IMR-90 (cell line): ENCODE measurements at regions not wholly inside any gene's neighbourhood (a gene's known extent, or its start where the extent isn't known, plus 50 kb on each side); places are given as distances from the start of the nearest gene placed in this dataset.

Experiments
- ATAC-seq: fragments of 200-7000 bp; cut with Tn5 transposase; 2 replicates; pipeline ENCODE4 v1.9.1; 2020; ENCODE audit warnings: low read depth, mild to moderate bottlenecking, moderate library complexity
- BruUV-seq: library from RNA; stranded (reverse); fragments of 400-500 nt; replicated peaks from 2 replicates; lab custom pipeline; 2021; lab: Mats Ljungman, UMichigan
- CTCF ChIA-PET: fragments of 300-600 bp; formaldehyde crosslinking; extraction: SDS; loops from one replicate; lab custom pipeline; 2021; ENCODE audit warnings: antibody characterized with exemption; lab: Yijun Ruan, JAX
- POLR2A ChIA-PET: fragments of 300-600 bp; sonication (Branson Sonifier 250); formaldehyde crosslinking; loops from one replicate; lab custom pipeline; 2022; ENCODE audit warnings: antibody characterized with exemption; ENCODE audit not compliant: unreplicated experiment; lab: Charles Lee
- DNase-seq: peaks from one replicate; pipeline ENCODE4 v3.0.0; 2013
- H2AFZ ChIP-seq: replicated peaks from 2 replicates; pipeline ENCODE3; 2013; ENCODE audit warnings: low read length, mild to moderate bottlenecking; ENCODE audit not compliant: poor library complexity
- H2AK5ac ChIP-seq: 2 replicates; pipeline ENCODE4 v1.6.1; 2013; ENCODE audit warnings: low read depth, low read length, inconsistent platforms
- H2AK9ac ChIP-seq: replicated peaks from 2 replicates; pipeline ENCODE3; 2013; ENCODE audit warnings: mild to moderate bottlenecking, low read depth, low read length, moderate library complexity; ENCODE audit not compliant: poor library complexity
- H2BK120ac ChIP-seq: 2 replicates; pipeline ENCODE4 v1.6.1; 2013; ENCODE audit warnings: low read depth, low read length, inconsistent platforms
- H2BK15ac ChIP-seq: 3 replicates; pipeline ENCODE4 v1.6.1; 2013; ENCODE audit warnings: low read depth, low read length, inconsistent platforms
- H2BK20ac ChIP-seq: 2 replicates; pipeline ENCODE4 v1.6.1; 2013; ENCODE audit warnings: low read depth, mild to moderate bottlenecking, inconsistent platforms, low read length, moderate library complexity
- H2BK5ac ChIP-seq: 2 replicates; pipeline ENCODE4 v1.6.1; 2013; ENCODE audit warnings: mild to moderate bottlenecking, low read depth, low read length, inconsistent platforms; ENCODE audit not compliant: poor library complexity, severe bottlenecking
- H3K14ac ChIP-seq: replicated peaks from 2 replicates; pipeline ENCODE4 v1.6.1; 2013; ENCODE audit warnings: low read depth, low read length, inconsistent platforms
- H3K18ac ChIP-seq: 2 replicates; pipeline ENCODE4 v1.6.1; 2013; ENCODE audit warnings: low read depth, low read length, control low read depth
- H3K23ac ChIP-seq: 2 replicates; pipeline ENCODE4 v1.6.1; 2013; ENCODE audit warnings: low read depth, low read length, inconsistent platforms
- H3K27ac ChIP-seq: 2 replicates; pipeline ENCODE4 v1.5.1; 2013; ENCODE audit warnings: mild to moderate bottlenecking, control low read depth, low read length; ENCODE audit not compliant: insufficient read depth
- H3K27me3 ChIP-seq: 2 replicates; pipeline ENCODE4 v1.6.1; 2013; ENCODE audit warnings: low read length; ENCODE audit not compliant: control insufficient read depth, insufficient read depth
- H3K36me3 ChIP-seq: 2 replicates; pipeline ENCODE4 v1.6.1; 2013; ENCODE audit warnings: low read length, mixed read lengths; ENCODE audit not compliant: control insufficient read depth, insufficient read depth
- H3K4ac ChIP-seq: 2 replicates; pipeline ENCODE4 v1.6.1; 2013; ENCODE audit warnings: low read depth, low read length, inconsistent platforms
- H3K4me1 ChIP-seq: 2 replicates; pipeline ENCODE4 v1.6.1; 2013; ENCODE audit warnings: low read length, mixed read lengths; ENCODE audit not compliant: control insufficient read depth, insufficient read depth
- H3K4me2 ChIP-seq: 2 replicates; pipeline ENCODE4 v1.6.1; 2013; ENCODE audit warnings: low read depth, mild to moderate bottlenecking, control low read depth, low read length, moderate library complexity
- H3K4me3 ChIP-seq: 2 replicates; pipeline ENCODE4 v1.5.1; 2013; ENCODE audit warnings: low read depth, mild to moderate bottlenecking, control low read depth, low read length, moderate library complexity; ENCODE audit not compliant: insufficient read depth
- H3K56ac ChIP-seq: 2 replicates; pipeline ENCODE4 v1.6.1; 2013; ENCODE audit warnings: low read length, inconsistent platforms; ENCODE audit not compliant: insufficient read depth; ENCODE audit errors: extremely low read depth
- H3K79me1 ChIP-seq, 2 experiments: 2 replicates each; pipeline ENCODE4 v1.6.1; 2013; ENCODE audit warnings: low read length in 2 of 2, inconsistent platforms in 1 of 2, low read depth in 1 of 2
- H3K9ac ChIP-seq: 2 replicates; pipeline ENCODE4 v1.6.1; 2013; ENCODE audit warnings: low read depth, low read length, control low read depth
- H3K9me1 ChIP-seq: 2 replicates; pipeline ENCODE4 v1.6.1; 2013; ENCODE audit warnings: low read length, inconsistent platforms; ENCODE audit not compliant: insufficient read depth
- H3K9me3 ChIP-seq: 2 replicates; pipeline ENCODE4 v1.6.1; 2013; ENCODE audit warnings: low read length; ENCODE audit not compliant: control insufficient read depth, insufficient read depth
- H4K20me1 ChIP-seq: 2 replicates; pipeline ENCODE4 v1.6.1; 2013; ENCODE audit warnings: low read length, inconsistent platforms; ENCODE audit not compliant: insufficient read depth
- H4K5ac ChIP-seq: 2 replicates; pipeline ENCODE4 v1.6.1; 2013; ENCODE audit warnings: mild to moderate bottlenecking, low read depth, low read length, control low read depth
- H4K8ac ChIP-seq, 2 experiments: 2 replicates each; pipeline ENCODE4 v1.6.1; 2013; ENCODE audit warnings: low read depth in 2 of 2, low read length in 2 of 2, control low read depth in 1 of 2, inconsistent platforms in 1 of 2
- H4K91ac ChIP-seq: 2 replicates; pipeline ENCODE4 v1.6.1; 2013; ENCODE audit warnings: low read depth, low read length, inconsistent platforms; ENCODE audit not compliant: insufficient read depth
- BHLHE40 ChIP-seq: fragments of 150-350 bp; IDR thresholded peaks from 2 replicates; pipeline ENCODE4 v1.6.1; 2016; ENCODE audit warnings: mild to moderate bottlenecking, low read depth, low read length
- CEBPB ChIP-seq: IDR thresholded peaks from 2 replicates; pipeline ENCODE4 v1.6.1; 2012; ENCODE audit warnings: low read depth, low read length, improper control_type of control experiment
- CHD1 ChIP-seq: IDR thresholded peaks from 2 replicates; pipeline ENCODE4 v1.6.1; 2012; ENCODE audit warnings: low read depth, low read length, improper control_type of control experiment
- CTCF ChIP-seq: conservative IDR thresholded peaks from 2 replicates; pipeline ENCODE4 v1.5.1; 2012; ENCODE audit warnings: mild to moderate bottlenecking, low read depth, low read length, improper control_type of control experiment
- ELK1 ChIP-seq: fragments of 150-350 bp; IDR thresholded peaks from 2 replicates; pipeline ENCODE4 v1.6.1; 2016; ENCODE audit warnings: low read depth, mild to moderate bottlenecking, low read length, moderate library complexity, borderline replicate concordance
- FOS ChIP-seq: fragments of 150-350 bp; IDR thresholded peaks from 2 replicates; pipeline ENCODE4 v1.6.1; 2016; ENCODE audit warnings: low read depth, low read length
- MAFK ChIP-seq: IDR thresholded peaks from 2 replicates; pipeline ENCODE4 v1.6.1; 2012; ENCODE audit warnings: low read depth, low read length, improper control_type of control experiment
- MAZ ChIP-seq: IDR thresholded peaks from 2 replicates; pipeline ENCODE4 v1.6.1; 2012; ENCODE audit warnings: low read depth, mild to moderate bottlenecking, low read length, improper control_type of control experiment, moderate library complexity, borderline replicate concordance
- MXI1 ChIP-seq: IDR thresholded peaks from 2 replicates; pipeline ENCODE4 v1.6.1; 2012; ENCODE audit warnings: low read depth, mild to moderate bottlenecking, low read length, moderate library complexity, borderline replicate concordance
- NFE2L2 ChIP-seq: fragments of 150-350 bp; IDR thresholded peaks from 2 replicates; pipeline ENCODE4 v1.6.1; 2016; ENCODE audit warnings: low read depth, mild to moderate bottlenecking, low read length
- POLR2A ChIP-seq: IDR thresholded peaks from 2 replicates; pipeline ENCODE4 v1.6.1; 2012; ENCODE audit warnings: mild to moderate bottlenecking, low read depth, low read length
- RAD21 ChIP-seq: IDR thresholded peaks from 2 replicates; pipeline ENCODE4 v1.6.1; 2012; ENCODE audit warnings: low read length, improper control_type of control experiment
- RCOR1 ChIP-seq: IDR thresholded peaks from 2 replicates; pipeline ENCODE4 v1.6.1; 2012; ENCODE audit warnings: mild to moderate bottlenecking, low read length, improper control_type of control experiment; ENCODE audit not compliant: insufficient replicate concordance
- RFX5 ChIP-seq: IDR thresholded peaks from 2 replicates; pipeline ENCODE4 v1.8.0; 2012; ENCODE audit warnings: low read depth, mild to moderate bottlenecking, low read length, moderate library complexity
- SMC3 ChIP-seq: fragments of 150-350 bp; IDR thresholded peaks from 2 replicates; pipeline ENCODE4 v1.6.1; 2016; ENCODE audit warnings: low read depth, mild to moderate bottlenecking, antibody characterized with exemption, low read length, moderate library complexity
- USF2 ChIP-seq: fragments of 150-350 bp; IDR thresholded peaks from 2 replicates; pipeline ENCODE4 v1.6.1; 2017; ENCODE audit warnings: mild to moderate bottlenecking, antibody characterized with exemption, low read length, low read depth
- WGBS, 2 experiments: methylation state at CpG; one replicate each; pipeline versions ENCODE4 v1.1.5 to v1.1.7; 2013; ENCODE audit warnings: missing lambda C conversion rate in 2 of 2; ENCODE audit not compliant: insufficient read length in 1 of 2; ENCODE audit errors: extremely low coverage in 2 of 2; 5-methylcytosine and 5-hydroxymethylcytosine counted together
- dilution Hi-C: fragments of 300-500 bp; cut with HindIII; formaldehyde crosslinking; loops from one replicate; pipeline ENCODE4 v1.14.3; 2018; ENCODE audit warnings: low sequenced_read_pairs; ENCODE audit not compliant: unreplicated experiment
- in situ Hi-C: fragments of 300-500 bp; cut with MboI; formaldehyde crosslinking; loops from 3 replicates; pipeline ENCODE4 v1.14.3; 2019; ENCODE audit warnings: low sequenced_read_pairs, inconsistent platforms, mixed read lengths
- intact Hi-C: fragments of 100-400 bp; cut with micrococcal nuclease; formaldehyde crosslinking; loops from 2 replicates; pipeline ENCODE4 v1.10.0; 2022

GRCh38 chr2:58862244-58862643, 621.1 kb upstream of the FANCL start:
- Histone ChIP-seq H4K8ac (no peak overlapping the region), H3K4me1 (no peaks in the 10 kb centered on the region), H2BK20ac (no peak overlapping the region), H4K5ac (no peak overlapping the region), H2AK9ac (no peak overlapping the region), H2BK5ac (no peak overlapping the region), H3K9me1 (no peaks in the 10 kb centered on the region), H3K4me3 (no peak overlapping the region), H3K9me3 (no peaks in the 10 kb centered on the region), H4K20me1 (no peaks in the 10 kb centered on the region), H2AK5ac (no peak overlapping the region), H3K4ac (no peak overlapping the region), H3K14ac (no peak overlapping the region), H2AFZ (no peak overlapping the region), H4K91ac (no peak overlapping the region), H3K36me3 (no peaks in the 10 kb centered on the region), H3K4me2 (no peak overlapping the region), H3K79me1 (no peaks in the 10 kb centered on the region), H2BK120ac (no peak overlapping the region), H3K27ac (no peak overlapping the region), H3K27me3 (no peaks in the 10 kb centered on the region), H3K9ac (no peak overlapping the region), H3K23ac (no peak overlapping the region), H3K18ac (no peak overlapping the region), H2BK15ac (no peak overlapping the region), H3K56ac (no peak overlapping the region)
- ATAC-seq (no peak), DNase-seq (no peak)
- dilution Hi-C loops (no loop called here), intact Hi-C loops (no loop called here), in situ Hi-C loops (no loop called here)
- no TSS peak for BruUV-seq
- ChIA-PET CTCF (no interaction called here), POLR2A (no interaction called here)
- no peak for TF ChIP-seq NFE2L2
- TF ChIP-seq RAD21: no peak
- TF ChIP-seq MAFK: no peak
- TF ChIP-seq BHLHE40: no peak
- no peak for TF ChIP-seq SMC3
- TF ChIP-seq MAZ: no peak
- no peak for TF ChIP-seq ELK1
- TF ChIP-seq RFX5: no peak
- no peak for TF ChIP-seq CTCF
- no peak for TF ChIP-seq USF2
- no peak for TF ChIP-seq CHD1
- TF ChIP-seq MXI1: no peak
- TF ChIP-seq RCOR1: no peak
- TF ChIP-seq FOS: no peak
- no peak for TF ChIP-seq CEBPB
- no peak for TF ChIP-seq POLR2A
- WGBS, 2 experiments: no CpG with 5 or more reads among the region's 3 CpGs
